Spleen (tissue), 7 donors: ENCODE measurements at regions not wholly inside any gene's neighbourhood (a gene's known extent, or its start where the extent isn't known, plus 50 kb on each side); places are given as distances from the start of the nearest gene placed in this dataset.

Source experiments
- CTCF ChIP-seq, 11 experiments: fragments of 200-600 bp in 7 of 11; fragments of 450-650 bp in 4 of 11; sonication (generic) in 4 of 11; IDR thresholded peaks in 8 of 11; conservative IDR thresholded peaks in 3 of 11; 1 replicate in 7 of 11; 2 replicates in 4 of 11; pipeline versions ENCODE4 v1.4.0 to v1.8.0; 2016 to 2021; ENCODE audit warnings: antibody characterized with exemption in 11 of 11, inconsistent platforms in 4 of 11, mild to moderate bottlenecking in 1 of 11
- POLR2A ChIP-seq, 3 donors: fragments of 450-650 bp; IDR thresholded peaks; one replicate each; pipeline ENCODE4 v1.5.1; 2017; ENCODE audit warnings: antibody characterized with exemption in 3 of 3, mild to moderate bottlenecking in 1 of 3
- donor health status: DM: no; HTN: no; CAD: no; lungs with moderate emphysema.
- donor health status: DM: no; HTN: no; CAD: no.
- donor health status: DM: no; HTN: no; CAD: no.

DNA sequence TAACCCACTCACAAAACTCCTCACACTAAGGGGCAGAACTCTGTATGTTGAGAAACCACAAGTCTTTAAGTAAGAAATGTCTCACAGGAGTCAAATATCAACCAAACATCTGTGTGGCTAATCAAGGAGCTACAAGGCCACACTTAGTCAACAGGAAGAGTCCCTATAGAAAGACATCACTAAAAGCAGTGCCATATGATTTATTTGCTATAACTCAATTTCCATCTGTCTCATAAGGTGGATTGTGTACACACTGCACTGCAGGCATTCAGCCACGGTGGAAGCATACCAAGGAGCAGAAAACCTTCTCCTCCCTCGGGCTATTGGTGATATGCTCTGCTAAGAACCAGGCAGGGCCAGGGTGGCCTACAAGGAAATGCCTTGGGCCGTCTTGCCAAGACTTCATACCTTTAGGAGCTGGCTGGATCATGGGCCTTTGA lies 197.6 kb upstream of the CFAP20DC start:
- TF ChIP-seq CTCF (IDR thresholded peaks at IDR 0.05 in 8 of 11, conservative IDR thresholded peaks at IDR 0.05 in 3 of 11) (no peak), POLR2A (IDR thresholded peaks at IDR 0.05) (no peak)
